ENCODE measurements at regions not wholly inside any gene's neighbourhood (a gene's known extent, or its start where the extent isn't known, plus 50 kb on each side); places are given as distances from the start of the nearest gene placed in this dataset.

DNA sequence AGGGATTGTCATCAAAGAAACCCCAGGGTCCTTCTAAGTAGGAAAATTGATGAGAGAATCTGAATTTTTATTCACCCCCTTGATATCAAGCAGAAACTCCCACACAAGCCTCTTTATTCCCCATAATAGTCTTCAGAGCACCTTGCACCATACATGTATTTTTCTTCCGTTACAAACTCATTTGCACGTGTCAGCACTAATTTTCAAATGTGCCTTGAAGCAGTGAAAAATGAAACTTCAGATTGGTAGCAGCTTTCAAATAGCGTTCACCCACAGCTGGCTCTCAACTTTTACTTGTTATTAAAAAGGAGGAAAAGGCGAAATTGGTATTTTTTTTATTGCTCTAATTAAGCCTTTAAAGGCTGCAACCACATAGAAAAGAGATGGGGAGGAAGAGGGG, 343.0 kb upstream of the TENM4 start:
- no peak for DNase-seq (ENCODE audit: insufficient read length, low spot score)
- no peak for FAIRE-seq
- TF ChIP-seq, protein P1, sequence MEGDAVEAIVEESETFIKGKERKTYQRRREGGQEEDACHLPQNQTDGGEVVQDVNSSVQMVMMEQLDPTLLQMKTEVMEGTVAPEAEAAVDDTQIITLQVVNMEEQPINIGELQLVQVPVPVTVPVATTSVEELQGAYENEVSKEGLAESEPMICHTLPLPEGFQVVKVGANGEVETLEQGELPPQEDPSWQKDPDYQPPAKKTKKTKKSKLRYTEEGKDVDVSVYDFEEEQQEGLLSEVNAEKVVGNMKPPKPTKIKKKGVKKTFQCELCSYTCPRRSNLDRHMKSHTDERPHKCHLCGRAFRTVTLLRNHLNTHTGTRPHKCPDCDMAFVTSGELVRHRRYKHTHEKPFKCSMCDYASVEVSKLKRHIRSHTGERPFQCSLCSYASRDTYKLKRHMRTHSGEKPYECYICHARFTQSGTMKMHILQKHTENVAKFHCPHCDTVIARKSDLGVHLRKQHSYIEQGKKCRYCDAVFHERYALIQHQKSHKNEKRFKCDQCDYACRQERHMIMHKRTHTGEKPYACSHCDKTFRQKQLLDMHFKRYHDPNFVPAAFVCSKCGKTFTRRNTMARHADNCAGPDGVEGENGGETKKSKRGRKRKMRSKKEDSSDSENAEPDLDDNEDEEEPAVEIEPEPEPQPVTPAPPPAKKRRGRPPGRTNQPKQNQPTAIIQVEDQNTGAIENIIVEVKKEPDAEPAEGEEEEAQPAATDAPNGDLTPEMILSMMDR (IDR thresholded peaks at IDR 0.05; ENCODE audit: insufficient read depth, missing control alignments) = no peak

DNA sequence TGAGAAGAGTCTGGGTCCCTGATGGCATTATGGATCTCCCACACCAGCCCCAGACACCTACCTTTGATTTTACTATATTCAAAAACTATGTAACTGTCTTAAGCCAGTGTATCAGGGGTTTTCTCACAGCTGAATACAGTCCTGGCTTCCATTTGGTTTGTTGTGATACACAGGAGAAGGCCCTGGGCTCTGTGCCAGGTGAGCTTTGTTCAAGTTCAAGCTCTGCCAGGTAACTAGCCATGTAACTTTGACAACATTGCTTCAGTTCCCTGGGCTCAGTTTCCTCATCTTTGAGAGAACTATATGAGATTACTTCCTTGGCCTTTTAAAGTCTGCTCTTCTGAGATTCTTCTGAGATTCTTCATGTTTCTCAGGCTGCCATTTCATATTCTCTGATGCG, 327.5 kb upstream of the TENM4 start:
- TF ChIP-seq, protein P1 (IDR thresholded peaks at IDR 0.05; ENCODE audit: insufficient read depth, missing control alignments) = no peak
- DNase-seq (ENCODE audit: insufficient read length, low spot score) (no peak), FAIRE-seq (no peak)

DNA sequence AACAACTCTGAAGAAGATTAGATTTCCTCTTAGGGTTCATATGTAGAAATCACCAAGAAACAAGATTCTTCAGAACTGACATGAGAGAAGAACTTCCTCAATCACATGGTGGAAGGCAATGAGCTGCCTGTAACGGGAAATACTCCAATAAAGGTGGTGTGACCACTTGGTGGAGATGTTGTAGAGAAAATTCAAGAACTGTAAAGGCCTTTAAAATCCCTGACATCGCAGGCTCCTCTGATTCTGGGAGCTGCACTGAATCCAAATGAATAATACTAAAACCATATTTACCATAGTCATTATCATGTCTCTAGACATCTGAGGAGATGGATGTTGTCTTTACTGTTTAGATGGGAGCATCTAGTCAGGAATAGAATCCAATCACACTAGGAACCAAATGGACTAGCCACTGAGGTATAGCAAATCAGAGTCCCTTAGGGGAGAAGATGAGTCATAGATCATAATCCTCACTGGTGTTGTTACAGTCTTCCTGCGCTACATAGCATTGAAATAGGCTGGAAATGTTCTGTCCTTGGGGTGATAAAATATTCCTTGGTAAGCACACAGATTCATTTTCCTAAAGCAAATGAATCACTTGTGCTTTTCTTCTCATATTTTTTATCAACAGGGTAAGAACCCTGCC, 321.6 kb upstream of the TENM4 start:
- no peak for FAIRE-seq
- no peak for DNase-seq (ENCODE audit: insufficient read length, low spot score)
- TF ChIP-seq, protein P1 (IDR thresholded peaks at IDR 0.05; ENCODE audit: insufficient read depth, missing control alignments) = no peak

- no peak for DNase-seq (ENCODE audit: insufficient read length, low spot score)
- no peak for FAIRE-seq
- TF ChIP-seq, protein P1 (IDR thresholded peaks at IDR 0.05; ENCODE audit: insufficient read depth, missing control alignments) = no peak
Observed at GRCh38 chr11:79758325-79758724, 317.5 kb upstream of the TENM4 start.

DNA sequence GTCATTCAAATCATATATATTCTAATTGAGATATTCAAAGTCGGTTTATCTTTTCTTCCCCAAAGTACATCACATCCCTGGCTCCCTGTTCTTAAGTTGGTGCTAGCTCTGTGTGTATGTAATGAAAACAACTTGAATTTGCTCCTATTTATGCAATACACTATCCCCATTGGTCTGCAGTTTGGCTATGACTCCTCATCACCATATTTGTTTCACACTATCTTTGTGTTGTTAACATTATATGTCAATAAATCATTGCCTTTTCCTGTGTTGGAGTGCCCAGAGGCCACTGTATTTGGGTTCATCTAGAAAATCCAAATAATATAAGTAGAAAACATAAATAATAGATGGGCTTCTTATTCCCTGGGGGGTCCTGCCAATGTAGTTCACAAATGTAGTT, 306.6 kb upstream of the TENM4 start:
- TF ChIP-seq, protein P1 (IDR thresholded peaks at IDR 0.05; ENCODE audit: insufficient read depth, missing control alignments) = no peak
- DNase-seq (ENCODE audit: insufficient read length, low spot score) = no peak
- no peak for FAIRE-seq

- DNase-seq (ENCODE audit: insufficient read length, low spot score) = no peak
- TF ChIP-seq, protein P1 (IDR thresholded peaks at IDR 0.05; ENCODE audit: insufficient read depth, missing control alignments) = no peak
- FAIRE-seq = no peak
Observed at GRCh38 chr11:79744941-79745340, 304.1 kb upstream of the TENM4 start.

DNA sequence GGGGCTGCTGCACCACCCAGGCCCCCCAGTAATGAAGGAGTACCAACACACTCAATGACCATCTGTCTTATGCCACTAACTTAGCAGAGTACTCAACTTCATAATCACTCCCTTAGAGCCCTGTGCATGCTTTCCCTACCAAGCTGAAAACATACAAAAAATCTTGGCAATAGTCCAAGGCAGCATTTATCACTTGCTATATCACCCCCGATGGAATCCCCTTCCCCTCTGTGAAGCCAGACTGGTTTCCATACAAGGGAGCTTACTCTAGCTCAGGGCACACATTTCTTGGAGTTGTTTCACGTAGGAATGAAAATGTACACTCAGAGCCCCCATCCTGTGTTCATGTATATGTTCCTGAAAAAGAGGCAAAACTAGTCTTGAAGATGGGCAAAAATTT, 301.3 kb upstream of the TENM4 start:
- FAIRE-seq (no peak), DNase-seq (ENCODE audit: insufficient read length, low spot score) (no peak)
- TF ChIP-seq, protein P1 (IDR thresholded peaks at IDR 0.05; ENCODE audit: insufficient read depth, missing control alignments) = no peak
